ENCODE measurements at regions not wholly inside any gene's neighbourhood (a gene's known extent, or its start where the extent isn't known, plus 50 kb on each side); places are given as distances from the start of the nearest gene placed in this dataset.

DNA sequence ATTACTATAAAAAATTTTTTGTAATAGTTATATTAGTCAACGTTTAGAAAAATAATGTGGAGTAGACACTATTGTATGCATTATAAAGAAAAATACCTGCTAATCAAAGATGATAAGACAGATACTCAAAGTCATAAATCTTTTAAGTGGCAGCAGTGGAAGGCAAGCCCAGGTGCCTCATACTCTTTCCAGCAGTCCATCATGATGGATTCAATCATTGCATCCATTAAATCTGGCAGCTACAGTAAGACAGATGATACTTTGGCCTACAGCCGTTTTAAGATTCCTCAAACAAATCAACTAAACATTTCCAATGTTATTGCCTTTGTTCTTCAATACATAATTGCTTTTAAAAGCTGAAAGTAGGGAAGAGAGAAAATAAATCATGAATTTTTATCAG is 1392.9 kb upstream of the NUDT12 start:
- Histone ChIP-seq H3K4me1 (no peaks in the 10 kb centered on the region), H3K36me3 (ENCODE audit: insufficient read depth in 1 of 2, low read depth in 1 of 2) (no peaks in the 10 kb centered on the region), H3K4me3 (no peak overlapping the region), H3K27me3 (ENCODE audit: insufficient read depth in 3 of 3, low read length in 2 of 3) (no peaks in the 10 kb centered on the region), H3K9me3 (peaks cover 4% of the 10 kb centered on the region), H3K27ac (no peak overlapping the region)
- ATAC-seq = no peak
- 60 to 63% (median 62%) methylated on average over 2 of the region's 2 CpGs for WGBS, 3 donors
- intact Hi-C loops (cut with DNase I) = no loop called here
- no peak for DNase-seq
- TF ChIP-seq, protein P1, sequence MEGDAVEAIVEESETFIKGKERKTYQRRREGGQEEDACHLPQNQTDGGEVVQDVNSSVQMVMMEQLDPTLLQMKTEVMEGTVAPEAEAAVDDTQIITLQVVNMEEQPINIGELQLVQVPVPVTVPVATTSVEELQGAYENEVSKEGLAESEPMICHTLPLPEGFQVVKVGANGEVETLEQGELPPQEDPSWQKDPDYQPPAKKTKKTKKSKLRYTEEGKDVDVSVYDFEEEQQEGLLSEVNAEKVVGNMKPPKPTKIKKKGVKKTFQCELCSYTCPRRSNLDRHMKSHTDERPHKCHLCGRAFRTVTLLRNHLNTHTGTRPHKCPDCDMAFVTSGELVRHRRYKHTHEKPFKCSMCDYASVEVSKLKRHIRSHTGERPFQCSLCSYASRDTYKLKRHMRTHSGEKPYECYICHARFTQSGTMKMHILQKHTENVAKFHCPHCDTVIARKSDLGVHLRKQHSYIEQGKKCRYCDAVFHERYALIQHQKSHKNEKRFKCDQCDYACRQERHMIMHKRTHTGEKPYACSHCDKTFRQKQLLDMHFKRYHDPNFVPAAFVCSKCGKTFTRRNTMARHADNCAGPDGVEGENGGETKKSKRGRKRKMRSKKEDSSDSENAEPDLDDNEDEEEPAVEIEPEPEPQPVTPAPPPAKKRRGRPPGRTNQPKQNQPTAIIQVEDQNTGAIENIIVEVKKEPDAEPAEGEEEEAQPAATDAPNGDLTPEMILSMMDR (IDR thresholded peaks at IDR 0.05) = no peak

DNA sequence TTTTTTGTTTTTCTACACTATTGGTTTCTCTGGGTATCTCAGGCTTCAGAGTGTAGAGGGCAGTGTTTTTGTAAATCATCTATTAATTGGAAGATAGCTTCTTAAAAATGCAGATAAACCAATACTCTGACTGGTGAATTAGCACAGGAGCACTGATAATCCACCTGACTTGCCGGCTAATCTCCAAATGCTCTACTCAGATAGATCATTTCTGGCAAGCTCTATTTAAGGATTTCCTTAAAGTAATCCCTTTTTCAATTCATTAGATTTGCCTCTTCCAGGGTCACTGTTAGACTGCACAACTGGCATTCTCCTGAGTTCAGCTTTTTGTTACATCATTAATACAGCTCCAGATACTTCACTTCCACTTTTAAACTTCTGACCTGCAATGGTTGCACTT is 1390.3 kb upstream of the NUDT12 start:
- WGBS, 3 donors = 74 to 88% (median 77%) methylated on average over 1 of the region's 1 CpG
- TF ChIP-seq, protein P1 (IDR thresholded peaks at IDR 0.05) = no peak
- Histone ChIP-seq H3K27me3 (ENCODE audit: insufficient read depth in 3 of 3, low read length in 2 of 3) (no peaks in the 10 kb centered on the region), H3K36me3 (ENCODE audit: insufficient read depth in 1 of 2, low read depth in 1 of 2) (no peaks in the 10 kb centered on the region), H3K27ac (no peak overlapping the region), H3K4me1 (no peaks in the 10 kb centered on the region), H3K9me3 (no peaks in the 10 kb centered on the region), H3K4me3 (no peak overlapping the region)
- no peak for DNase-seq
- intact Hi-C loops (cut with DNase I) = no loop called here
- ATAC-seq = no peak

DNA sequence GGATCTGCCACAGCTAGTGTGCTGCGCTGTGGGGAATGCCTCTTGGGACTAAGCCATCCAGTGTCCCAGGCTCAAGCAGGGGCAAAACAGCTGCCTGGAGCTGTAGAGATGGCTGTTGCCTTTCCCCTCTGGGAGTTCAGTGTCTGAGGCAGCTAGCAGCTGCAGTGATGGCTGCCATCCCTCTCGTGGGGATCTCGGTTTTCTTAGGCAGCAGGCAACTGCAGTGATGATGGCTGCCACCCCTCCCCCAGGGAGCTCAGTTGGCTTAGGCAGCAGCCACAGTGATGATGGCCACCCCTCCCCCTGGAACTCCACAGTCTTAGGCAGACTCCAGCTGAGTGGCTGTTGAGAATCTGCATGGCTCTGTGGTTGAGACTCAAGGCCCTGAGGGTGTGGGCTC is 1389.2 kb upstream of the NUDT12 start:
- ATAC-seq = no peak
- Histone ChIP-seq H3K4me3 (no peak overlapping the region), H3K4me1 (no peaks in the 10 kb centered on the region), H3K27ac (no peak overlapping the region), H3K36me3 (ENCODE audit: insufficient read depth in 1 of 2, low read depth in 1 of 2) (no peaks in the 10 kb centered on the region), H3K27me3 (ENCODE audit: insufficient read depth in 3 of 3, low read length in 2 of 3) (no peaks in the 10 kb centered on the region), H3K9me3 (no peaks in the 10 kb centered on the region)
- 40 to 51% (median 43%) methylated on average over 3 of the region's 3 CpGs for WGBS, 3 donors
- TF ChIP-seq, protein P1 (IDR thresholded peaks at IDR 0.05) = no peak
- intact Hi-C loops (cut with DNase I) = no loop called here
- no peak for DNase-seq

DNA sequence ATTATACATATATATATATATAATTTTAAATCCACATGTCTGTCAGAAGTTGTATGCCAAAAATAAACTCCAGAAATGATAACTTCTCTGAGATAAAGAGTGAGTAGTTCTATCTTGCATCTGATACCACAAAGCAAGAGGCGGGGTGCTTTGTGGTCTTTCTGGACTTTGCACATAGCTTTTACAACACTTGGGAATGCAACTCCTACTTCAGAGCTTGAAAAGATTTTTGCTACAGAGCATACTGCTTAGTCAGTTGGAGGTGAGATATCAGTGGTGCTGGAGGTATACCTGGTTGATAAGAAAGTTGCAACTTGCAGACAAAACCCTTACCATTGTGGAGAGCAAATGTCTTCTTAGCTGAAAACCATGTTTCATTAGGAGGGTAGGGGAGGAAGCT is 1384.5 kb upstream of the NUDT12 start:
- DNase-seq (no peak), ATAC-seq (no peak)
- intact Hi-C loops (cut with DNase I) = no loop called here
- H3K27ac ChIP-seq = no peak overlapping the region
- 91 to 97% (median 92%) methylated on average over 1 of the region's 1 CpG for WGBS, 3 donors
- no peaks in the 10 kb centered on the region for H3K27me3 ChIP-seq (ENCODE audit: insufficient read depth in 3 of 3, low read length in 2 of 3)
- H3K36me3 ChIP-seq (ENCODE audit: insufficient read depth in 1 of 2, low read depth in 1 of 2) = no peaks in the 10 kb centered on the region
- H3K9me3 ChIP-seq = no peaks in the 10 kb centered on the region
- H3K4me3 ChIP-seq = no peak overlapping the region
- TF ChIP-seq, protein P1 (IDR thresholded peaks at IDR 0.05) = no peak
- H3K4me1 ChIP-seq = no peaks in the 10 kb centered on the region

DNA sequence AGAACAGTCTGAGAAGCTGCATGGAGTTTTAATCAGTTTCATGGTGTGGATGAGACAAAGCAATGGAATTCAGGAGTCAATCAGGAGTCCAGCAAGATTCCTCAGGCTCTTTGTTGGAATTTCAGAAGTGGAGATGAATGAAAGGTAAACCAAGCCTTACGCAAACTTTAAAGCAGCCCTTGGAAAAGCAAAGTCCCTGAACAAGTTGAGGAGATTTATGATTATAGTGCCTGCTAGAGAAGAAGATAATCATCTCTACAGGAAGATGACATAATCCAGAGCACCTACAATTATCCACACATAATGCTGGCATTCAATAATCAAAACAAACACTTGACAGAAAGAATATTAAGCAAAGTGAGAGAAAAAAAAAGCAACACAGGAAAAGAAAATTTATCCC is 1380.1 kb upstream of the NUDT12 start:
- DNase-seq (no peak), ATAC-seq (no peak)
- TF ChIP-seq, protein P1 (IDR thresholded peaks at IDR 0.05) = no peak
- Histone ChIP-seq H3K27me3 (ENCODE audit: insufficient read depth in 3 of 3, low read length in 2 of 3) (no peaks in the 10 kb centered on the region), H3K4me1 (no peaks in the 10 kb centered on the region), H3K9me3 (no peaks in the 10 kb centered on the region), H3K27ac (no peak overlapping the region), H3K4me3 (no peak overlapping the region), H3K36me3 (ENCODE audit: insufficient read depth in 1 of 2, low read depth in 1 of 2) (no peaks in the 10 kb centered on the region)
- WGBS, 3 donors = 82 to 92% (median 88%) methylated on average over 1 of the region's 1 CpG
- intact Hi-C loops (cut with DNase I) = no loop called here
